Neural progenitor cell (in vitro differentiated cells): ENCODE measurements at regions not wholly inside any gene's neighbourhood (a gene's known extent, or its start where the extent isn't known, plus 50 kb on each side); places are given as distances from the start of the nearest gene placed in this dataset.

Source experiments
- DNase-seq: peaks from one replicate; pipeline ENCODE4 v3.0.0-alpha.2; 2016; ENCODE audit warnings: low spot score
- H2AFZ ChIP-seq: fragments of 200-600 bp; sonication (generic); replicated peaks from 2 replicates; pipeline ENCODE4 v1.6.1; 2016; ENCODE audit warnings: antibody characterized with exemption
- H3F3A ChIP-seq: fragments of 200-600 bp; sonication (generic); 2 replicates; pipeline ENCODE4 v1.6.1; 2016; ENCODE audit warnings: antibody characterized with exemption, low read depth
- H3K27ac ChIP-seq: fragments of 200-600 bp; sonication (generic); 2 replicates; pipeline ENCODE4 v1.5.1; 2016; ENCODE audit warnings: mild to moderate bottlenecking
- H3K27me3 ChIP-seq: fragments of 200-600 bp; sonication (generic); 2 replicates; pipeline ENCODE4 v1.6.1; 2016; ENCODE audit warnings: mild to moderate bottlenecking, moderate library complexity
- H3K36me3 ChIP-seq: fragments of 200-600 bp; sonication (generic); 2 replicates; pipeline ENCODE4 v1.5.1; 2016
- H3K4me1 ChIP-seq: fragments of 200-600 bp; sonication (generic); 2 replicates; pipeline ENCODE4 v1.6.1; 2016; ENCODE audit warnings: mixed run types
- H3K4me2 ChIP-seq: fragments of 200-600 bp; sonication (generic); 2 replicates; pipeline ENCODE4 v1.6.1; 2016
- H3K4me3 ChIP-seq: fragments of 200-600 bp; sonication (generic); 2 replicates; pipeline ENCODE4 v1.5.1; 2016
- H3K79me2 ChIP-seq: fragments of 200-600 bp; sonication (generic); 2 replicates; pipeline ENCODE4 v1.6.1; 2016; ENCODE audit warnings: low read depth
- H3K9ac ChIP-seq: fragments of 200-600 bp; sonication (generic); 2 replicates; pipeline ENCODE4 v1.6.1; 2016
- H3K9me3 ChIP-seq: fragments of 200-600 bp; sonication (generic); 2 replicates; pipeline ENCODE4 v1.5.1; 2016; ENCODE audit warnings: low read depth
- H4K20me1 ChIP-seq: fragments of 200-600 bp; sonication (generic); 2 replicates; pipeline ENCODE4 v1.6.1; 2016; ENCODE audit warnings: low read depth
- H3K27ac Mint-ChIP-seq: 3 replicates; pipeline ENCODE4 v1.8.0; 2021; ENCODE audit warnings: mixed read lengths
- H3K27me3 Mint-ChIP-seq: 2 replicates; pipeline ENCODE4 v1.8.0; 2022; ENCODE audit warnings: low read depth, mild to moderate bottlenecking, inconsistent platforms, moderate library complexity, mixed read lengths; ENCODE audit not compliant: insufficient read depth
- H3K36me3 Mint-ChIP-seq: 3 replicates; pipeline ENCODE4 v1.8.0; 2021; ENCODE audit warnings: mixed read lengths
- H3K4me1 Mint-ChIP-seq: 3 replicates; pipeline ENCODE4 v1.8.0; 2021; ENCODE audit warnings: mixed read lengths
- H3K4me3 Mint-ChIP-seq: 3 replicates; pipeline ENCODE4 v1.8.0; 2021; ENCODE audit warnings: mild to moderate bottlenecking, moderate library complexity, mixed read lengths
- H3K9me3 Mint-ChIP-seq: 3 replicates; pipeline ENCODE4 v1.8.0; 2020; ENCODE audit warnings: mixed read lengths
- EZH2 ChIP-seq: fragments of 200-600 bp; sonication (generic); IDR thresholded peaks from 2 replicates; pipeline ENCODE4 v1.6.1; 2017; ENCODE audit warnings: antibody characterized with exemption, mild to moderate bottlenecking, moderate library complexity
- EZH2phosphoT487 ChIP-seq: fragments of 200-600 bp; sonication (generic); IDR thresholded peaks from 2 replicates; pipeline ENCODE4 v1.6.1; 2017; ENCODE audit warnings: antibody characterized with exemption
- TF ChIP-seq, protein P1 (sequence below): fragments of 200-600 bp; sonication (generic); IDR thresholded peaks from 2 replicates; pipeline ENCODE4 v1.5.1; 2017; ENCODE audit warnings: antibody characterized with exemption, mild to moderate bottlenecking

DNA sequence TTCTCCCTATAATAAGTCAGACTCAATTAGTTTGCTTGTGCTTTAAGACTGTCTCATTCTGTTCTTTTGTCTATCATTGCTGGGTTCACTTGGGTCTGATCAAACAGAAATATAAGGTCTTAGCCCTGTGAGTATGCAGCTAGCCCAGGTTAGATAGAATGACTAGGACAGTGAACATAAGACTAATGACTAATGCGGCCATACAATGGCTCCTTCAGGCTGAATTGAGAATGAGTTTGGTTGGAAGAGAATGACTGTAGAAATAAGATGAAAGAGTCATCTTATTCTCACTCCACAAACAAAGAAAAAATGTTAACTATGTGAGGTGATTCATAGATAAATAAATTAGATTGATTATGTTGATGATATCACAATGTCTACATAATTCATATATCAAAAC, 50.1 kb upstream of the OBI1 start:
- Histone ChIP-seq H3K4me2 (no peak overlapping the region), H3K4me3 (no peak overlapping the region), H3K27me3 (no peaks in the 10 kb centered on the region), H2AFZ (no peak overlapping the region), H3K9me3 (no peaks in the 10 kb centered on the region), H3K36me3 (no peaks in the 10 kb centered on the region), H3K9ac (no peak overlapping the region), H3K27ac (no peak overlapping the region), H3K4me1 (no peaks in the 10 kb centered on the region), H3F3A (no peaks in the 10 kb centered on the region), H4K20me1 (no peaks in the 10 kb centered on the region), H3K79me2 (no peaks in the 10 kb centered on the region)
- TF ChIP-seq EZH2 (no peak), EZH2phosphoT487 (no peak)
- TF ChIP-seq, protein P1, sequence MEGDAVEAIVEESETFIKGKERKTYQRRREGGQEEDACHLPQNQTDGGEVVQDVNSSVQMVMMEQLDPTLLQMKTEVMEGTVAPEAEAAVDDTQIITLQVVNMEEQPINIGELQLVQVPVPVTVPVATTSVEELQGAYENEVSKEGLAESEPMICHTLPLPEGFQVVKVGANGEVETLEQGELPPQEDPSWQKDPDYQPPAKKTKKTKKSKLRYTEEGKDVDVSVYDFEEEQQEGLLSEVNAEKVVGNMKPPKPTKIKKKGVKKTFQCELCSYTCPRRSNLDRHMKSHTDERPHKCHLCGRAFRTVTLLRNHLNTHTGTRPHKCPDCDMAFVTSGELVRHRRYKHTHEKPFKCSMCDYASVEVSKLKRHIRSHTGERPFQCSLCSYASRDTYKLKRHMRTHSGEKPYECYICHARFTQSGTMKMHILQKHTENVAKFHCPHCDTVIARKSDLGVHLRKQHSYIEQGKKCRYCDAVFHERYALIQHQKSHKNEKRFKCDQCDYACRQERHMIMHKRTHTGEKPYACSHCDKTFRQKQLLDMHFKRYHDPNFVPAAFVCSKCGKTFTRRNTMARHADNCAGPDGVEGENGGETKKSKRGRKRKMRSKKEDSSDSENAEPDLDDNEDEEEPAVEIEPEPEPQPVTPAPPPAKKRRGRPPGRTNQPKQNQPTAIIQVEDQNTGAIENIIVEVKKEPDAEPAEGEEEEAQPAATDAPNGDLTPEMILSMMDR = no peak
- Mint-ChIP-seq H3K27ac (no peak overlapping the region), H3K9me3 (peaks cover 2% of the 10 kb centered on the region), H3K27me3 (no peaks in the 10 kb centered on the region), H3K4me1 (peaks cover 8% of the 10 kb centered on the region), H3K4me3 (no peak overlapping the region), H3K36me3 (no peaks in the 10 kb centered on the region)
- DNase-seq = no peak
